T-cell (primary cell): ENCODE measurements at regions not wholly inside any gene's neighbourhood (a gene's known extent, or its start where the extent isn't known, plus 50 kb on each side); places are given as distances from the start of the nearest gene placed in this dataset.

Experiments used
- ATAC-seq, 4 experiments: fragments of 200-7000 bp in 3 of 4; fragments of 150-1000 bp in 1 of 4; cut with Tn5 transposase; replicated peaks in 1 of 4; 1 replicate in 3 of 4; 2 replicates in 1 of 4; pipeline ENCODE4 v1.10.0; 2021; ENCODE audit warnings: moderate library complexity in 3 of 4, mild to moderate bottlenecking in 2 of 4, moderate number of reproducible peaks in 1 of 4
- CTCF ChIA-PET, 2 donors: fragments of 300-600 bp; sonication (Branson Sonifier 250); formaldehyde crosslinking; loops; one replicate each; lab custom pipeline; 2022; ENCODE audit warnings: antibody characterized with exemption in 2 of 2; lab: Charles Lee
- POLR2A ChIA-PET, 2 donors: fragments of 300-600 bp; sonication (Branson Sonifier 250); formaldehyde crosslinking; loops; one replicate each; lab custom pipeline; 2022; ENCODE audit warnings: antibody characterized with exemption in 2 of 2; lab: Charles Lee
- DNase-seq, 35 experiments: peaks; one replicate each; pipeline versions ENCODE4 v3.0.0 to v3.0.0-alpha.2; 2013 to 2023
- H3K27ac ChIP-seq: one replicate; pipeline ENCODE4 v1.5.1; 2013; ENCODE audit warnings: low read length
- H3K27me3 ChIP-seq, 2 experiments: replicated peaks in 1 of 2; 1 replicate in 1 of 2; 2 replicates in 1 of 2; pipeline versions ENCODE4 v1.6.1 to v1.7.0; 2013; ENCODE audit warnings: low read length in 1 of 2, mixed read lengths in 1 of 2; ENCODE audit not compliant: control insufficient read depth in 2 of 2, insufficient read depth in 2 of 2; ENCODE audit errors: extremely low read depth in 1 of 2
- H3K36me3 ChIP-seq, 2 donors: 1 replicate in 1 of 2; 2 replicates in 1 of 2; pipeline versions ENCODE4 v1.6.1 to v1.7.0; 2013; ENCODE audit warnings: low read length in 1 of 2; ENCODE audit not compliant: control insufficient read depth in 2 of 2, insufficient read depth in 1 of 2; ENCODE audit errors: extremely low read depth in 1 of 2
- H3K4me1 ChIP-seq, 2 experiments: 1 replicate in 1 of 2; 2 replicates in 1 of 2; pipeline versions ENCODE4 v1.6.1 to v1.7.0; 2013; ENCODE audit warnings: low read length in 2 of 2, mixed read lengths in 1 of 2; ENCODE audit not compliant: insufficient read depth in 2 of 2, control insufficient read depth in 1 of 2; ENCODE audit errors: extremely low read depth in 1 of 2
- H3K4me3 ChIP-seq, 2 donors: 1 replicate in 1 of 2; 2 replicates in 1 of 2; pipeline versions ENCODE4 v1.5.1 to v1.7.0; 2013; ENCODE audit warnings: mild to moderate bottlenecking in 2 of 2, low read length in 1 of 2, moderate library complexity in 1 of 2; ENCODE audit not compliant: control insufficient read depth in 1 of 2; ENCODE audit errors: extremely low read depth in 1 of 2
- H3K9me3 ChIP-seq: 2 replicates; pipeline ENCODE4 v1.7.0; 2013
- H3K27ac Mint-ChIP-seq, 2 donors: one replicate each; pipeline ENCODE4 v1.8.0; 2020 to 2021; ENCODE audit warnings: mild to moderate bottlenecking in 2 of 2, mixed read lengths in 2 of 2
- H3K27me3 Mint-ChIP-seq, 2 donors: one replicate each; pipeline ENCODE4 v1.8.0; 2021 to 2022; ENCODE audit warnings: mixed read lengths in 2 of 2
- H3K36me3 Mint-ChIP-seq: one replicate; pipeline ENCODE4 v1.8.0; 2021; ENCODE audit warnings: mixed read lengths
- H3K4me1 Mint-ChIP-seq, 3 donors: one replicate each; pipeline ENCODE4 v1.8.0; 2020 to 2022; ENCODE audit warnings: mixed read lengths in 3 of 3, mild to moderate bottlenecking in 1 of 3
- H3K4me3 Mint-ChIP-seq, 3 donors: one replicate each; pipeline ENCODE4 v1.8.0; 2020 to 2022; ENCODE audit warnings: mild to moderate bottlenecking in 3 of 3, mixed read lengths in 3 of 3, moderate library complexity in 3 of 3
- H3K9me3 Mint-ChIP-seq, 3 donors: one replicate each; pipeline ENCODE4 v1.8.0; 2020 to 2022; ENCODE audit warnings: mixed read lengths in 3 of 3
- WGBS: methylation state at CpG from one replicate; pipeline ENCODE4 v1.1.5; 2013; ENCODE audit warnings: missing lambda C conversion rate; ENCODE audit not compliant: insufficient coverage; 5-methylcytosine and 5-hydroxymethylcytosine counted together

GRCh38 chr1:238406098-238406860, 515.6 kb upstream of the ZP4 start:
- ChIA-PET CTCF (no interaction called here), POLR2A (no interaction called here)
- Mint-ChIP-seq H3K36me3 (no peaks in the 10 kb centered on the region), H3K4me3 (no peak overlapping the region), H3K27me3 (no peaks in the 10 kb centered on the region), H3K27ac (no peak overlapping the region), H3K4me1 (no peaks in the 10 kb centered on the region), H3K9me3 (peaks cover 6 to 11% (median 11%) of the 10 kb centered on the region in 3 donors)
- no CpG with 5 or more reads among the region's 3 CpGs for WGBS
- Histone ChIP-seq H3K9me3 (no peaks in the 10 kb centered on the region), H3K4me1 (no peaks in the 10 kb centered on the region), H3K4me3 (no peak overlapping the region), H3K27ac (no peak overlapping the region), H3K36me3 (no peaks in the 10 kb centered on the region), H3K27me3 (no peaks in the 10 kb centered on the region)
- ATAC-seq (no peak), DNase-seq (no peak)

DNA sequence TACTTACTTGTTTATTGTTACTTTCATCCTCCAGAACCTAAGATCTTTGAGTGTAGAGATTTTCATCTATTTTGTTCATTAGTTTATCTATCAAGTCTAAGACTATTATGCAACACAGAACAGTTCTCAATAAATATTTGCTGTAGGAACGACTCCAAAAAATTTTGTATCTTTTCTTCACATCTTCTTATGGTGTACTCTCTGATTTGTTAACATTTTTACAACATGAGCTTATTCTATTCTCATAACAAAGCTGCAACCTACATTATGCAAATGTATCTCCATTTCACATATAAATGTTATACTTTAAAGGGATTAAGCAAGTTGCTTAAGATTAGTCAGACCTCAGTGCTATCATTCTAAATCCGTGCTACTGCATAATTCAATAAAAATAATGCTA, 514.2 kb upstream of the ZP4 start:
- Mint-ChIP-seq H3K9me3 (peaks cover 4 to 11% (median 9%) of the 10 kb centered on the region in 3 donors), H3K27ac (no peak overlapping the region), H3K4me1 (no peaks in the 10 kb centered on the region), H3K36me3 (no peaks in the 10 kb centered on the region), H3K4me3 (no peak overlapping the region), H3K27me3 (no peaks in the 10 kb centered on the region)
- no CpG with 5 or more reads among the region's 2 CpGs for WGBS
- H3K9me3 ChIP-seq: no peaks in the 10 kb centered on the region
- CTCF ChIA-PET: no interaction called here
- POLR2A ChIA-PET: no interaction called here
- ATAC-seq (no peak), DNase-seq (no peak)
- no peak overlapping the region for H3K4me3 ChIP-seq
- no peaks in the 10 kb centered on the region for H3K4me1 ChIP-seq
- H3K27me3 ChIP-seq: no peaks in the 10 kb centered on the region
- H3K36me3 ChIP-seq: no peaks in the 10 kb centered on the region
- H3K27ac ChIP-seq: no peak overlapping the region

- H3K27me3 Mint-ChIP-seq: no peaks in the 10 kb centered on the region
- Histone ChIP-seq H3K36me3 (no peaks in the 10 kb centered on the region), H3K4me1 (no peaks in the 10 kb centered on the region), H3K27ac (no peak overlapping the region), H3K9me3 (no peaks in the 10 kb centered on the region), H3K27me3 (no peaks in the 10 kb centered on the region), H3K4me3 (no peak overlapping the region)
- POLR2A ChIA-PET: no interaction called here
- DNase-seq (no peak), ATAC-seq (no peak)
- peaks cover 4 to 11% (median 9%) of the 10 kb centered on the region in 3 donors for H3K9me3 Mint-ChIP-seq
- 45% methylated on average over 1 of the region's 1 CpG for WGBS
- H3K36me3 Mint-ChIP-seq: no peaks in the 10 kb centered on the region
- H3K4me3 Mint-ChIP-seq: no peak overlapping the region
- no peaks in the 10 kb centered on the region for H3K4me1 Mint-ChIP-seq
- CTCF ChIA-PET: no interaction called here
- H3K27ac Mint-ChIP-seq: no peak overlapping the region
Observed at GRCh38 chr1:238404481-238404880, 513.8 kb upstream of the ZP4 start.

DNA sequence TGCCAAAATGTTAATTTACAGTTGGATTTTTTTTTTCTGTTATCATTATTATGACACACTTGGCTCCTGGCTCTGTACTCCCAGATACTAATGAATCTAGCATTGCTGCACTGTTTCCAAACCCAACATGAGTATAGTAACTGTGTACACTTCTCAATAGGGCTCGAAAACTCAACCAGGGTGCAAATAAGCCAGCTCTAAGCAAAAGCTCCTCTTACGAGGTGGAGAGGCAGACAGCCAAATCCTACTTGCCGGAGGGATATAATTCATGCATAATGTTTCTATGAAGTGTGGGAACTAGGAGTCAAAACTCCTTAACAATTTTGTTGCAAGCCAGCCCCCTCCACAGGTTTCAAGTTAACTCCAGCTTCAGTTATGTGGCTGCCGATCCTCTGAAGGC, 510.4 kb upstream of the ZP4 start:
- Mint-ChIP-seq H3K4me1 (no peaks in the 10 kb centered on the region), H3K36me3 (no peaks in the 10 kb centered on the region), H3K4me3 (no peak overlapping the region), H3K27ac (no peak overlapping the region), H3K9me3 (peaks cover 4 to 7% (median 6%) of the 10 kb centered on the region in 3 donors), H3K27me3 (no peaks in the 10 kb centered on the region)
- ATAC-seq (no peak), DNase-seq (no peak)
- Histone ChIP-seq H3K4me1 (no peaks in the 10 kb centered on the region), H3K27me3 (no peaks in the 10 kb centered on the region), H3K4me3 (no peak overlapping the region), H3K27ac (no peak overlapping the region), H3K9me3 (no peaks in the 10 kb centered on the region), H3K36me3 (no peaks in the 10 kb centered on the region)
- ChIA-PET CTCF (no interaction called here), POLR2A (no interaction called here)
- no CpG with 5 or more reads among the region's 4 CpGs for WGBS

DNA sequence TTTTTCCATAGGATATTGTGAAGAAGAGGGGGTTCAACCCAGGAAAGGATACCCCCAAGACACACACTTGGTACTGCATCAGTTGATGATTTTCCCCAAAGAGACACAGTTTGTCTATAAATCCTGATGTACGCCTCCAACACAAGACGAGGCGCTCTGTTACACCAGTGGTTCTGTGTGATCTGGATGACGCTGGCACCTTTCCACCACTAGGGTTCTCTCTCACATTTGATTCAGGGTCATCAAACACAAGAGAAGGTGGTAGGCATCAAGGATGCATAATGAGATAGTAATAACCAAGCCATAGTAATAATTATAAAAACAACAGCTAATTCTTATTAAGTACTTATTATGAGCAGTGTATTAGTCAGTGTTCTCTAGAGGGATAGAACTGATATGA, 508.8 kb upstream of the ZP4 start:
- peaks cover 4 to 6% (median 4%) of the 10 kb centered on the region in 3 donors for H3K9me3 Mint-ChIP-seq
- DNase-seq (no peak), ATAC-seq (no peak)
- H3K4me1 Mint-ChIP-seq: no peaks in the 10 kb centered on the region
- Histone ChIP-seq H3K27ac (no peak overlapping the region), H3K4me1 (no peaks in the 10 kb centered on the region), H3K9me3 (no peaks in the 10 kb centered on the region), H3K27me3 (no peaks in the 10 kb centered on the region), H3K4me3 (no peak overlapping the region), H3K36me3 (no peaks in the 10 kb centered on the region)
- POLR2A ChIA-PET: no interaction called here
- WGBS: no CpG with 5 or more reads among the region's 4 CpGs
- no peaks in the 10 kb centered on the region for H3K27me3 Mint-ChIP-seq
- H3K4me3 Mint-ChIP-seq: no peak overlapping the region
- CTCF ChIA-PET: no interaction called here
- no peaks in the 10 kb centered on the region for H3K36me3 Mint-ChIP-seq
- no peak overlapping the region for H3K27ac Mint-ChIP-seq

GRCh38 chr1:238396140-238396539, 505.4 kb upstream of the ZP4 start:
- Mint-ChIP-seq H3K4me3 (no peak overlapping the region), H3K36me3 (no peaks in the 10 kb centered on the region), H3K27me3 (no peaks in the 10 kb centered on the region), H3K27ac (no peak overlapping the region), H3K9me3 (peaks cover 3 to 7% (median 4%) of the 10 kb centered on the region in 3 donors), H3K4me1 (no peaks in the 10 kb centered on the region)
- POLR2A ChIA-PET: no interaction called here
- no peak for ATAC-seq
- no peaks in the 10 kb centered on the region for H3K9me3 ChIP-seq
- H3K27ac ChIP-seq: no peak overlapping the region
- no peaks in the 10 kb centered on the region for H3K4me1 ChIP-seq
- no peak overlapping the region for H3K4me3 ChIP-seq
- no peaks in the 10 kb centered on the region for H3K27me3 ChIP-seq
- CTCF ChIA-PET: no interaction called here
- DNase-seq: no peak
- no peaks in the 10 kb centered on the region for H3K36me3 ChIP-seq

DNA sequence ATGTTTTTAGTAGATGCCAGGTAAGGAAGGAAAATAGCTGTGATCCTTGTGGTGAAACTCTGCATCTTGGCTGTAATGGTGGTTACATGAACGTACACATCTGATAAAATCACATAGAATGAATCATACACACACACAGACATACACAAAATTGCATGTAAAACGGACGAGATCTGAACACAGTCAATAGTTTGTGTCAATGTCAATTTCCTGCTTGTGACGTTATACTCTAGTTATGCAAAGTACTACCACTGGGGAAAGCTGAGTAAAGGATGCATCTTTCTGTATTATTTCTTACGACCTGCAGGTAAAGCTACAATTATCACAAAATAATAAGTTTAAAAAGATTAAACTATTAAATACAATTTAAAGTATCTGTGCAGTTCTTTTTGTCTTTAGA, 493.7 kb upstream of the ZP4 start:
- H3K27ac ChIP-seq: no peak overlapping the region
- no CpG with 5 or more reads among the region's 5 CpGs for WGBS
- H3K27me3 ChIP-seq: no peaks in the 10 kb centered on the region
- no peaks in the 10 kb centered on the region for H3K36me3 ChIP-seq
- H3K4me1 ChIP-seq: no peaks in the 10 kb centered on the region
- POLR2A ChIA-PET: no interaction called here
- CTCF ChIA-PET: no interaction called here
- no peak overlapping the region for H3K4me3 ChIP-seq
- H3K9me3 ChIP-seq: no peaks in the 10 kb centered on the region
- Mint-ChIP-seq H3K4me3 (no peak overlapping the region), H3K27ac (no peak overlapping the region), H3K36me3 (no peaks in the 10 kb centered on the region), H3K9me3 (peaks cover 0 to 10% (median 8%) of the 10 kb centered on the region in 3 donors), H3K4me1 (no peaks in the 10 kb centered on the region), H3K27me3 (no peaks in the 10 kb centered on the region)
- no peak for ATAC-seq
- no peak for DNase-seq
